ENCODE measurements at regions not wholly inside any gene's neighbourhood (a gene's known extent, or its start where the extent isn't known, plus 50 kb on each side); places are given as distances from the start of the nearest gene placed in this dataset.
"Not testable (repeated sequence)": the region's sequence is repeated elsewhere in the genome, so short reads cannot be mapped to it uniquely, and the experiment has no call there.

DNA sequence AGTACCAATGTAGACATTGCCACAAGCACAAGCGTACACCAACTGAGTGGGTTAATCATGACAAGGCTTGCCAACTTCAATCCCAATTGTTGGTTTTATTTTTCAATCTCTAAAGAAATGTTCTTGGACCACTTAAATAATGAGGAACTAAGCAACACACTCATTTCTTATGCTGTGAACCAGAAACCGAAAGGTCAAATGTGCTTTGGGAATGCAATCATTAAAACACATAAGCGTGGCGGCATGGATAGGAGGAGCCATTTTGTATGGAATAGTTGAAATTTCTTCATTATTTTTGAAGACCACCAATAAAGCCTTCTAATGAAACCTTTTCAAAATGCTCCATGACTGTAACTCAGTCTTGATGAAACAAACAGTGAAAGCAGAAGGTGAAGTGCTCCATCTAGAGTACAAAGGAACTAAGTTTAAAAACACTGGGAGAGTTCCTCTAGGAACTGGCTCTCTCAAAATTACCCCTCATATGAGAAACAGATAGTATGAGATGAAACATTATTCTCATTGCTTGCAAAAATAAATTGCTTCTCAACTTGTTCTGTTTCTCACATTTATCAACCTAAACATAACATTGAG lies 113.2 kb upstream of the CHST9 start:
- H3K4me3 ChIP-seq (ENCODE audit: low read depth, low read length) = no peak overlapping the region
- H3K36me3 ChIP-seq (ENCODE audit: control insufficient read depth, insufficient read depth, low read length) = no peaks in the 10 kb centered on the region
- TF ChIP-seq, protein P1, sequence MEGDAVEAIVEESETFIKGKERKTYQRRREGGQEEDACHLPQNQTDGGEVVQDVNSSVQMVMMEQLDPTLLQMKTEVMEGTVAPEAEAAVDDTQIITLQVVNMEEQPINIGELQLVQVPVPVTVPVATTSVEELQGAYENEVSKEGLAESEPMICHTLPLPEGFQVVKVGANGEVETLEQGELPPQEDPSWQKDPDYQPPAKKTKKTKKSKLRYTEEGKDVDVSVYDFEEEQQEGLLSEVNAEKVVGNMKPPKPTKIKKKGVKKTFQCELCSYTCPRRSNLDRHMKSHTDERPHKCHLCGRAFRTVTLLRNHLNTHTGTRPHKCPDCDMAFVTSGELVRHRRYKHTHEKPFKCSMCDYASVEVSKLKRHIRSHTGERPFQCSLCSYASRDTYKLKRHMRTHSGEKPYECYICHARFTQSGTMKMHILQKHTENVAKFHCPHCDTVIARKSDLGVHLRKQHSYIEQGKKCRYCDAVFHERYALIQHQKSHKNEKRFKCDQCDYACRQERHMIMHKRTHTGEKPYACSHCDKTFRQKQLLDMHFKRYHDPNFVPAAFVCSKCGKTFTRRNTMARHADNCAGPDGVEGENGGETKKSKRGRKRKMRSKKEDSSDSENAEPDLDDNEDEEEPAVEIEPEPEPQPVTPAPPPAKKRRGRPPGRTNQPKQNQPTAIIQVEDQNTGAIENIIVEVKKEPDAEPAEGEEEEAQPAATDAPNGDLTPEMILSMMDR (IDR thresholded peaks at IDR 0.05; ENCODE audit: insufficient read depth, low read length, severe bottlenecking) = peak; percentile 48
- peak; percentile 47 for DNase-seq (ENCODE audit: low read depth)
- H3K27me3 ChIP-seq (ENCODE audit: control insufficient read depth, insufficient read depth, low read length) = no peaks in the 10 kb centered on the region
- no peak for FAIRE-seq

DNA sequence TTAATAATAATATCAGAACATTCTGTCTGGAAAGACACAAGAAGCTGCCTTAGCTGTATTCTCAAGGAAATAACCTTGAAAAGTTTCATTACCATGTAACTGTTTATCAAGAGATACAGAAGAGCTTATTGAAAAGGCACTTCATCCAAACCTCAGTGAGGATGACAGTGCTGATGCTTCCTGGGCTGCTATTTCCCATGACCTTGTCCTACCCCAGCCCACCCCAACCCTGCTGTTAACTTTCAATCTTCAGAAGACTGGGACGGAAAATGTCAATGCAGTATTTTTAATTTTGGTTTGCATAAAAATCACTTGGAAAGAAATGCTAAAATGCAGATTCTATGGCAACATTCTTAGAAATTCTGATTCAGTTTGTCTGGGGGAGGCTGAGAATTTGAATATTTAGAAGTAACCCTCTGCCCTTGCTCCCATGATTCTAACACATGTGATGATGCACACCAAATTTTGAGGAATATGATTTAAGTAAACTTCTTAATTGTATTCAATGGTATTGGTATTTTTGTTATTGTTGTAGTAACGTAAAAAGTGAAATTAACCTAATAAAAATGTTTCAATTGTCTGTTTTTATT lies 101.0 kb upstream of the CHST9 start:
- not testable (repeated sequence) for H3K36me3 ChIP-seq (ENCODE audit: control insufficient read depth, insufficient read depth, low read length); H3K4me3 ChIP-seq (ENCODE audit: low read depth, low read length); H3K27me3 ChIP-seq (ENCODE audit: control insufficient read depth, insufficient read depth, low read length); DNase-seq (ENCODE audit: low read depth); FAIRE-seq

DNA sequence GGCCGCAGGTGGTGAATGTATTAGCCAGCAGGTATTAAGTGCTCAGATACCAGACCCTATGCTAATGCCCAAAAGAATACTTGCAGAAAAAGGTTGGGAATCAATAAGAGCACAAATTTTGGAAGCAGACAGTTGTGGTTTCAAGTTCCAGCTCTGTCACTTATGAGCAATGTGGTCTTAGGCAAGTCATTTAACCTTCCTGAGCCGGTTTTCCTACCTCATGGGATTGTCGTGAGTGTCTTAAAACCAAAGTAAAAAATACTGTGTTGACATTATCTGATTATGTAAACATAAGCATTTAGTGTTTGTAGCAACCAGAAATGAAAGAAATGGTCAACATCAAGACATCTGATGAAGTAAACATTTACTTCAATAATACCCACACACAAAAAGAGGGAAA lies 93.0 kb upstream of the CHST9 start:
- Histone ChIP-seq H3K4me3 (ENCODE audit: low read depth, low read length) (no peak overlapping the region), H3K36me3 (ENCODE audit: control insufficient read depth, insufficient read depth, low read length) (no peaks in the 10 kb centered on the region), H3K27me3 (ENCODE audit: control insufficient read depth, insufficient read depth, low read length) (no peaks in the 10 kb centered on the region)
- TF ChIP-seq, protein P1 (IDR thresholded peaks at IDR 0.05; ENCODE audit: insufficient read depth, low read length, severe bottlenecking) = no peak
- FAIRE-seq (no peak), DNase-seq (ENCODE audit: low read depth) (no peak)

DNA sequence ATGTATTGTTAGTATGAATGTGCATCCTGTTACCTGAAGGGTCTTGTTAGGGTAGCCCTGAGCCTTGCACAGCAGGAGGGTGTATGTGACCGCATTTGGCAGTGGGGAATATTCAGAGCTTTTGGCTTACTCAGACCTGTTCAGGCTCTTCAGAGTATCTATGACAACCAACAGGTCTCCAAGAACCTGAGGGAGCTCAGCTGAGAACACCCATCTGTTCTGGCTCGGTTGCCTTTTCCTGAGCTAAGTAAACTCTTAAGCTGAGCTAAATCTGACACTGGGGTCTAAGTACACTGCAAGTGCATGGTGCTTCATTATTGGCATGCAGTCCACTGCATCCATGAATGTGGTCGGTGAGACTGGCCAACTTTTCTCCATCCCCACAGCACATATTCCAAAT lies 92.4 kb upstream of the CHST9 start:
- Histone ChIP-seq H3K36me3 (ENCODE audit: control insufficient read depth, insufficient read depth, low read length) (no peaks in the 10 kb centered on the region), H3K27me3 (ENCODE audit: control insufficient read depth, insufficient read depth, low read length) (no peaks in the 10 kb centered on the region), H3K4me3 (ENCODE audit: low read depth, low read length) (no peak overlapping the region)
- DNase-seq (ENCODE audit: low read depth) (no peak), FAIRE-seq (peak; percentile 36)
- TF ChIP-seq, protein P1 (IDR thresholded peaks at IDR 0.05; ENCODE audit: insufficient read depth, low read length, severe bottlenecking) = no peak

DNA sequence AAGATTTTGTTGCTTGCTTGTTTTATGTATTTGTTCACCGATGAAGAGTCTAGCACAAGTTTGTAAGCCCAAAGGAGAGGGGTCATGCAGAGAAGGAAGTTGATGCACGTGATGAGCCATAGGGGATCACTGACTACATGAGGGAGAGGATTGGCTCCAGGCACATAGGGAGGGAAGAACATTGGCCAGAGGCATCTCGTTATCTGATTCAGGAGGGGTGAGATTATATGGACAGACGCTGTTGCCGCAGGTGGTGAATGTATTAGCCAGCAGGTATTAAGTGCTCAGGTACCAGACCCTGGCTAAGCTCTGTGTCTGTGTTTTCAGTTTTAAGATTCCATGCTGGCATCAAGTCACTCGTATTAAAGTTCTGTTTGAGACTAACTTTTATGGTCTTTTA lies 91.8 kb upstream of the CHST9 start:
- H3K27me3 ChIP-seq (ENCODE audit: control insufficient read depth, insufficient read depth, low read length) = no peaks in the 10 kb centered on the region
- TF ChIP-seq, protein P1 (IDR thresholded peaks at IDR 0.05; ENCODE audit: insufficient read depth, low read length, severe bottlenecking) = no peak
- FAIRE-seq (no peak), DNase-seq (ENCODE audit: low read depth) (no peak)
- no peaks in the 10 kb centered on the region for H3K36me3 ChIP-seq (ENCODE audit: control insufficient read depth, insufficient read depth, low read length)
- no peak overlapping the region for H3K4me3 ChIP-seq (ENCODE audit: low read depth, low read length)

DNA sequence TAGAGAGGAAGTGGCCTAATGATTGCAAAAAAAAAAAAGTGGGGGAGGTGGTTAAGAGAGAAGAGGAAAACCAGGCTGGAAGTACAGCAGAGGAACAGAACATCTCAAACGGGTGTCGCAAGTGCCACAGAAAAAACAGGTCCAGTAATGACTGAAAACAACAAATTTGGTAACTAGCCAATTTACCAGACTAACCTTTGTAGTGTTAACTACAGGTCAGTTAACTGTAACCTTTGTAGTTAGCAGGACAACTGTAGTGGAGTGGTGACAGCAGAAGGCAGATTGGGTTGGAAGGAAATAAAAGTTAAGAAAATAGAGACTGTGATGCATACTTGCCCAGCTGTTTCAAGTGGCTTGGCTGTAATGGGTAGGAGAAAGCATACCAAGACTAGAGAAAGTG lies 91.4 kb upstream of the CHST9 start:
- FAIRE-seq = no peak
- TF ChIP-seq, protein P1 (IDR thresholded peaks at IDR 0.05; ENCODE audit: insufficient read depth, low read length, severe bottlenecking) = no peak
- Histone ChIP-seq H3K27me3 (ENCODE audit: control insufficient read depth, insufficient read depth, low read length) (no peaks in the 10 kb centered on the region), H3K36me3 (ENCODE audit: control insufficient read depth, insufficient read depth, low read length) (no peaks in the 10 kb centered on the region), H3K4me3 (ENCODE audit: low read depth, low read length) (no peak overlapping the region)
- DNase-seq (ENCODE audit: low read depth) = no peak

Measured in bronchial epithelial cell (primary cell).